ENCODE measurements at regions not wholly inside any gene's neighbourhood (a gene's known extent, or its start where the extent isn't known, plus 50 kb on each side); places are given as distances from the start of the nearest gene placed in this dataset.

DNA sequence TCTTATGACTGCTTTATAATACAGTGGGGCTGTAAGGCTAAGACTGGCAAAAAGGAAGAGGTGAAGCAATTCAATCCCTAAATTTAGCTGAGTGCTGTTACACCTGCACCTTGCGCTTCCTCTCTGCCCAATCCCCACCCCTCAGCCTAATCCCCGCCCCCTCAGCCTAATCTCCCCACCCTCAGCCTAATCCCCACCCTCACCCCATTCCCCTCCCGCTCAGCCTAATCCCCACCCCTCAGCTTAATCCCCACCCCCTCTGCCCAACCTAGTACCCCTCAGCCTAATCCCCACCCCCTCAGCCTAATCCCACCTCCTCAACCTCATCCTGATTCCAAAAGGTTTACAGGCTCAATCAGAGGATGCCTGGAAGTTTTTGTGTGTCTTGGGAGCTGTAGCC, 155.5 kb downstream of the PMP22 start:
- DNase-seq: no peak

DNA sequence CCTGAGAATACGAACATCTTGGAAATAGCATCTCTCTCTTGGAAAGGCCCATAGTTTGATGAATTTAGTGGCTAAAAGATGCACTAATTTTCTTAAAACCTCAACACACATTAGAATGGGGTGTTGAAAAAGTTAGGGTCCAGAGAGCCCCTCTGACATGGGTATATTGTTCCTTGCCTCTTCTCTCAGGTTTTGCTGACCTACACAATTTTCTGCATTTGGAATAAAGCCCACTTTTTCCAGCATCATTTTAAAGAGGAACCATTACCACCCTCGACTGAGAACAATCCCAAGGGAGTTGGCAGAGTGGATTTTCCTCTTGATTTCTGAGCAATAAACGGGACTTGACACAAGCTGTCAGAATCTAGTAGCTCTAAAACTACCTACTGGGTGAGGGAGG, 156.1 kb downstream of the PMP22 start:
- DNase-seq: no peak

DNA sequence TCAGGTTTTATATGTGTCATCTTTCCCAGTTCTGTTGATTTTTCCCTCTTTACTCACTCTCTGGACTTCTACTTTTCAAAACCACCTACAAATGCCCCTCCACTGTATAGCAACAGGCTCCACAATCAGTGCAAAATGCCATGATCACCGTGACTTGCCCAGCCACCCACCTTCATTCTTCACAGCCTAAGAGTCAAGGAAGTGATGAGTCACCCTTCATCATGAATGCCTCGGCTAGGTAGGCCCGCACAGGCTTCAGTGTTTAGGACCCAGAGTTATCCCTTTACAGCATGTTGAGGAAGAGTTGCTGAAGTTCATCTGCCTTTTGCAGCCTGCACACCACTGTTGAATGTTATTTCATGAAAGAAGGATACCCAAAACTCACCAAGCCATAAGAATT, 158.6 kb downstream of the PMP22 start:
- no peak for DNase-seq

DNA sequence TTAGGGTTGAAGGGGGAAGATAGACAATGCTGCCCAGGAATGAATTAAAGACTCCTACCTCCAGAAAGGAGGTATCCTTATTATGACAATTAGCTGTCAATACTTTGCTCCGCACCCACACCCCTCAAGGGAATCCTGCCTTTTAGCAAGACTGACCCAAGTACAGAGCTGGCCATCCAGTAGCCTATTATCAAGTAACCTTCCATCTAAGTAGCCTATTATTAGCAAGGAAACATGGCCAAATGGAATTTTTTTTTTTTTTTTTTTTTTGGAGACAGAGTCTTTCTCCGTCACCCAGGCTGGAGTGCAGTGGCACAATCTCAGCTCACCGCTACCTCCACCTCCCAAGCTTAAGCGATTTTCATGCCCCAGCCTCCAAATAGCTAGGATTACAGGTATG, 161.3 kb downstream of the PMP22 start:
- DNase-seq: no peak

DNA sequence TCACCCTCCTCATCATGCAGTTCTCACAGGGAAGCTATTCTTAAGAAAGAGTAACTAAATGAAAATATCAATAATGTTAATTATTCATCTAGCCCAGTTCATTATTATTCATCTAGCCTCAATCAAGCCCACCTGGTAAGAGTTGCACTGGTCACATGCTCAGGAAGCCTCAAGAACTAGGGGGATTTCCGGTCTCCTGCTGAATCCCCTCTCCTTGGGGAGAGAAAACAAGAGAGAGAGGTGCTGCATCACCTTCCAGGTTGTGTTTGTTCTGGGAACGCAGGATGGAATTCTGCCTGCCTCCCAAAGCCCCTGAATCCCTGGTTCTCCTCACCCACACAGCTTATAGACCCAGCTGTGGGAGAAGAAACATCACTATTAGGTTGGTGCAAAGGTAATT, 164.0 kb downstream of the PMP22 start:
- DNase-seq: no peak

DNA sequence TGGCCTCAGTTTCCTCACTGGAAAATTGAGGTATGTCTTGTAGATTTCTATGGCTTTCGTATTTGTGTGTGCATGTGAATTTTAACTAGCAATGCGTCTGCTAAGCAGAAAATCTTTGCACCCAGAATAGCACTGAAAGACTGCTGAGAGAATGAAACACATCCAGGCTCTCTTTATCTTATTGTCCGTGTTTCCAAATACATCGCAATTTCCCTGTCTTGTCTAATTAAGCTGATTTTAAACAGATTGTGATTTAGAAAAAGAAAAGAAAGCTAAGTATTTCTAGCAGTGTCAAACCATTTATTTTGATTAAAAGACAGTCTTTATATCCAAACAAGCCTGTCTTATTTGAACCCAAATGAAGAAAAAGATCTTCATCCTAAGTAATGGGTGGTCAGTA, 168.6 kb downstream of the PMP22 start:
- no peak for DNase-seq

DNA sequence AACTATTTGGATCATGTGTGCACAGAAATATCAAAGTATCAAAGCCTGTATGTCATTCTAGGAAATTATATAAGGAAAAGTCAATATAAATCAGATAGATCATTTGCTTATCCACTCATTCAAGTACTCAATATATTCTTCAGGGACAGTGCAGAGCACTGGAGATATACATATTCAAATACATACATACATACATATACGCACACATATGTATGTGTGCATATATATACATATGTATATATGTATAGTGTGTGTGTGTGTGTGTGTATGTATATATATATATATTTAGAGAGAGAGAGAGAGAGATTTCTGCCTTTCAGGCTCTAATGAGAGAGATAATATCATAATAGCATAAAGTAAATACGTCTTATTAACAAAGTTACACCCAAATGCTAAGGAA, 169.2 kb downstream of the PMP22 start:
- no peak for DNase-seq

DNA sequence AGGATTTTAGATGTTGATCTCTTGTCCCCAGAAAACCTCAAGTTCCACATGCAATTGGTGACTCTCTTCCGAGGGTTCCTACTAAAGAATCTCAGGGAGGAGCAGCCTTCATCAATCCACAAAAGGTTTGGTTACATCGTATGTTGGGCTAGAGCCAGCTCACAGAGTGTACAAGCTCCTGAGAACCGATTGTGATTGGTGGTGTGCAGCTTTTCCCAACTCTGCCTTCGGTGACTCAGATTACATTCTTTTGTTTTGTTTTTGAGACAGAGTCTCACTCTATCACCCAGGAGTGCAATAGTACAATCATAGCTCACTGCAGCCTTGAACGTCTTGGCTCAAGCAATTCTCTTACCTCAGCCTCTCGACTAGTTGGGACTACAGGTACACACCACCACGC, 172.4 kb downstream of the PMP22 start:
- no peak for DNase-seq

DNA sequence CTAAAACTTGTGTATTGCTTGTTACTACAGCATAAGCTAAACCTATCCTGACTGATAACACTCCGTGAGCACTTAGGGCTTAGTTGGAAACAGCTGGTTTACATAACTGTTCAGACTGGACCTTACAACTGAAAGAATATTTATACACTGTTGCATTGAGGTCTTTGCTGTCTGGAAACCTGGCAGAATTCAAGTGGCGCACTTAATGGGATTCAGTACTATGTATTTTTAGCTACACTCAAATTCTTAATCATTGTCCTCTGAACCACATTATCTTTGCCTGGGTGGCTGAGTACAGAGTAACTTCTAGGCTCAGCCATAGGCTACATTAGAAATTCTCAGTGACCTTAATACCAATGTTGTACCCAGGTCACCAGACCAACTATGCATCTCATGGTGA, 172.9 kb downstream of the PMP22 start:
- DNase-seq: no peak

DNA sequence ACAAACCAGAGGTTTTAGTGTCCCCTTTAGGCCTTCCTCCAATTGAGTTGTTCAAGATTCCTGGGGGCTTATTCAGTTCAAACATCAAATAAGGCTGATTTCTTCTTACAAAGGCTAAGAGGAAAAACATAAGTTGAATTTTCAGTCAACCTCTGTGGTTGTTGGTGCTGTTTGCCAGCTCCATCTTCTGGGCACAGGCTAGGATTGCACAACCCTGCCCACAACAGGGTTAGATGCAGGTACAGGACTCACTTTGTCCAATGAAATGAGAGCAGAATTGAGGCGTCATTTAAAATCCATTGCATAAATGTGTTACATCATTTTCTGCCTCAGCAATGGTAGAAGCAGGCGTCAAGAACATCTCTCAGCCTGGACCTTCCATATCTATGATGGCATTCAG, 173.3 kb downstream of the PMP22 start:
- DNase-seq: no peak

DNA sequence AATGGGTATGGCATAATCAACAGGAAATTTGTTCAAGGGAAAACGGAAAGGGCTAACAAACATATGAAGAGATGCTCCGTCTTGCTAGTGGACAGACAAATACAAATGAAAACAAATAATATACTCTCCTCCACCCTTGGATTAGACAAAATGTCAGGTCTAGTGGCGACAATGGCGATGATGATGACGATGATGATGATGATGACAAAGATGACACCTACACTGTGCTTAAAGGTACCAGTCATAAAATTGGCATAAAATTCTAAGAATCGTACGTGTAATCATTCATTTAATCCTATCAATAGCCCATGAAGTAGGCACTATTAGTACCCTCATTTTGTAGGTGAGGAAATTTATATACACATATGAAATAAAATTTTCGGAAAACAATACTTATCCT, 174.6 kb downstream of the PMP22 start:
- no peak for DNase-seq

DNA sequence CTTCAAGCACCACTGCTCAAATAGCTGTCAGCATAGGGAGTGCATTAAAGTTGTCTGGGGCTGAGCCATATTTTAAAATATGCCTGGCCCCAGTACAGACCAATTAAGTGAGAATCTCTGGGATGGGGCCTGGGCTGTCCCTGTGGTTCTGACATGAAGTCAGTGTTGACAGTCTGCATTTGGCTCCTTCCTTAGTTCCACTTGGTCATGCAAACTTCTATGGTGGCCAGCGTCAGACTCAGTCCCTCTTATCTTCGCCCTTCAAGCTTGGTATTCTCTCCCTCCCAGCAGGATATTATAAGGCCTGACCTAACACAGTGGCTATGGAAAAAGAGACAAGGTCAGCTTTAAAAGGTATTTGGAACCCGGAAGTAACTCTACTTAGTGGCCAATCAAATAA, 177.2 kb downstream of the PMP22 start:
- no peak for DNase-seq

DNA sequence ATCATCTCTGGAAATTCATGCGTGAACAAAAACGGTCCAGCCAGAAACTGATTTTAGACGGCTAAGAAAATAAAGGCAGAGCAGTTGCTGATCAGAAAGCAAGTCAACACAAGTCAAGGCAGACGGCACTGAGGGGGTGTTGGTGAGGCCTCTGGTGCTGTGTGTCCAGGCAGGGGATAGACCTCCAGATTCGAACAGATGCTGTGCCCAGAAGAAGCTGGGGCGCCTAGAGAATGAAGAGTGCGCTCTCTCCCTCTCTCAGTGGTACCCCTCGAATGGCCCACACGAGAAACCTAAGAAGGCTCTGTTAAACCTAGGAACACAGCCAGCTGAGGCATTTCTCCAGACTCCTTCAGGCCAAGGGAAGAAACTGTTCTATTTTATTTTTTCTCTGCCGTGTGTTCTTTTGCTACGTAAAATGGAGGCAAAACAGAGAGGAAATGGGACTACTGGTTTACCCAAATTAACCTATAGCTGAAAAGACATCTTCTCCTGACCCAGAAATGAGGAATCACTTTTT, 178.3 kb downstream of the PMP22 start:
- no peak for DNase-seq

DNA sequence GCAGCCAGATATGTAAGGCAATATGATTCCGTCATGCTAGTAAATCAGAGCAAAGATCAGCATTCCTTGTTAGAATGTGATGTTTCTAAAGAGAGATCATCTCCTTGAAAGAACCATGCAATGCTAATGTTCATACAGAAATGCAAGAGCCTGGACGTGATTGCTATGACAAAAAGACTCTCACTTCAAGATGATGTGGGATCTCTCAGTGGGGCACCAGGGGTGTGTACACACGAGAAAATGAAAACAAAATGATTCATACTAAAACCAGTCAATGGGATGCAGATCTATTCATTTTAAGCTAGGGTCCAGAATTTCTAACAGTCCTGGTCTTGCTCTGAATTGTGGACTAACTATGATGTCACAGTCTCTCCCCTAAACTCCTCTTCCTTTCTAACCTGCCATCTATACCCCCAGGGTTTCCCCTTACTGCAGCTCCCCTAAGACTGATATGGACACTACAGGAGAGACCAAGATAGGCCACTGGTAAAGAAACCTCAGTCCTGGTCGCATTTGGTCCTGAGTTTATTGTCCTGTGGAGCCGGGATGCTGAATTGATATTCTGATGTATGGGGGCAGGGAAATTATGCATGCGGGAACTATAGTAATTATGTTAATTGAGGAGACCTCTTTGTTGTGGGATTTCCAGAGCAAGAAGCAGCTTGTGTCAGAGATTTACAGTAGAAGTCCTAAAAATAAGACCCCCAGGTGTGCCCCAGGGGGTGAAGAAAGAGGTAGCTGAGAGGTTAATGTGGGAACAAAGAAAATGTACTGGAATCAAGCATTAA, 179.0 kb downstream of the PMP22 start:
- no peak for DNase-seq

DNA sequence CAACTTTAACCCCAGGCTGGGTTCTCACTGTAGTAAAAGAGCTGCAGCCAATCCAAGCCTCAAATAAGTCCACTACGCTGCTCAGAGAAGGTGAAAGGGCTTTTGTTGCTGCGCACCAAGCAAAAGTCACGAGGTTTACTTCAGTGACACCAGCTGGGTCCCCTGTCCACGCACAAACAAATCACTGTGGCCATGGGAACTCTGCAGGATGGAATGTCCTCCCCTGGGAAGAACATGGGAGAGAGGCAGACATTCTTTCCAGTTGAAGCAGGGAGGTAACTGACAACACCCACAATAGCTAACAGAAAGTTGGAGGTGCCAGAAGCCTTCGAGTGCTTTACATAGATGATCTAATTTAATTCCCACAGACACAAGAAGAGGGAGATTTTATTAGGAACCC, 181.9 kb downstream of the PMP22 start:
- no peak for DNase-seq

DNA sequence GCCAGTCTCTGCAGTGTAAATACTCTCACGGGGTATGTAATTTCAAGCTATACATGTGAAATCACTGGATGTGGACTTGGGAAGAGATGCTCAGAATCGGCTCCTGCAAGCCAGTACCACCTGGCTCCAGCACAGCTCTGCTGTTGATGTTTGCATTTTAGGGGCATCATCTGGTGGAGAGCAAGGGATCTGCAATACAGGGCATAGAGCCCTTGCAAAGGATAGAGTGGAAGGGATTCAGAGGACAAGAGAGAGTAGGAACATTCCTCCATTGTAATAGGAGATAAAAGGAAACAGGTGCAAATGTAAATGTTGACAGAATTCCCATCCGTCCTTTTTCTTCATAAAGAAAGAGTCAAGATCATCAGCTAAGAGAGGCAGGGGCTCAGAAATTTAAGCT, 184.1 kb downstream of the PMP22 start:
- no peak for DNase-seq

DNA sequence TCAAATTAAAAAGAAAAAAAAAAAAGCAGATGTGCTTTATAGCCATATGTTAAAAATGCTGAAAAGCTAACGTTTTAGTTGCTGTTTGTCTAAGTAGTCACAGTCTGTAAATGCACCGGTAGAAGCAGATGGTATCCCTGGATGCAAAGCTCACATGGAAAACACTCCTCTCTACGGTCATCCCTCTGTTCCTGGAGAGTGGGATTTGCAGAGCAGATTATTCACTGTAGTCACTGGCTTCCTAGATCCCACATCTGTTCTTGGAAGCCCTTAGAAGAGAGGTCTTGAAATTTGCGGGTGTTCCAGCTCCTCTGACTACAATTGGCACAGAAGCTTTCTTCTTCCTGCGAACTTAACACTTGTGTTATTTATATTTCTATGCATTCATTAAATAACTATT, 186.6 kb downstream of the PMP22 start:
- no peak for DNase-seq

DNA sequence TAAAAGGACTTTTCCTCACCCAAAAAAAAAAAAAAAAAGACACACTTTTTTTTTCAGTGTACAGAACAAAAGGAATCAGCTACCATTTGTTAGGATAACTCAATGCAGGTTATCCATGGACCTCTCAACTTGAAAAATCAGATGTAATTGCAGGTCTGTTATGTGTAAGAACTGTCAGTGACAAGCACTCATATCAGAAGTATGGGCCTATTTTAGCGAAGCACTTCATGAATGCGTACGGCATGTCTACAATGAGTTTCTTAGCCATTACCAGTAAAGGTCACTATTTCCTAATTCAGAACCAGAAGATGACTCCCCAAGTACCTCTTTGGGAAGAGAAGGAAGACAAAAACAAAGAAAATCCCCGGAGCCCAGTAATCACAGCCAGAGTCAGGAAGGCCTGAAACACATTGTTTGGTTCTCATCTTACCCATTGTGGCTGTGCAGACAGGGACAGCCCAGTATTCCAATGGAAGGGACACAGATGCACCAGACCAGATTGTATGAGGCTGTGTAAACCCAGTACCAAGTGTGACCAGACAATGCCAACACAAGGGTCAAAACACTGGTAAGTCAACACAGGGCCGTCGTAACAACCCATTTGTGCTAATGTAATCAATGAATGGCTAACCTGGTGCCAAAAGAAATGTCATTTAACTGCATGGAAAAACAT, 188.0 kb downstream of the PMP22 start:
- DNase-seq: no peak

DNA sequence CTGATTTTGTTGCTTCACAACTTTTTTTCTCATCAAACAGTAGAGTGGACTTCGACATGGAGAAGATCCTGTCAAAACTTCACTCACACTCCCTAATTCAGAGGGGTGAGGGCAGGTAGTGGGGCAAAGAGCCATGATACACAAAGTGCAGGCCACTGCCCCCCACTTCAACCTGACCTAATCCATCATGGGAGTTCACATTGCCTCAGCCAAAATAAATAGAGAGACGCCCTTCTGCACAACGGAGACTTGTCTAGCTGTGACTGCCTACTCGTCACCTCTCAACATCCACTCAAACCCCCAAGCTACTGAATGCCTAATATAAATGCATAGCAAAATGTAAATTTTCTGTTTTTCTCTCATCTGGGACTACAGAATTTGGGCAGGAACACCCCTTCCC, 213.2 kb downstream of the PMP22 start:
- DNase-seq: no peak

DNA sequence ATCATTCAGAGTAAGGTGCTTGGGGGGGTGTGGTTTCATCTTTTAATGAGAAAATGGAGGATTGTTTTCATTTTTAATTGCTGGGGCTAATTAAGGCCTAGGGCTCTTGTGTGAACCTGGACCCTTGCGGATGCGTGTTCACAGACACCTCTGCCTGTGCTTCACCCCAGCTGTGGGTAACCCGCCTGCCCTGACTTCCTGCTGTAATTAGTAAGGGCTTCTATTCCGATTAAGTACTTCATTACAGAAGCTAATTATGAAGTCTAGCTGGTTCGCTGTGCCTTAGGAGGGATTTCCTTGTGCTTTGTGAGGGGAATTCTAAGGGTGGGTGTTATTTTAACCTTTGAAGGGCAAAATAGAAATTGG, 215.3 kb downstream of the PMP22 start:
- DNase-seq: no peak

DNA sequence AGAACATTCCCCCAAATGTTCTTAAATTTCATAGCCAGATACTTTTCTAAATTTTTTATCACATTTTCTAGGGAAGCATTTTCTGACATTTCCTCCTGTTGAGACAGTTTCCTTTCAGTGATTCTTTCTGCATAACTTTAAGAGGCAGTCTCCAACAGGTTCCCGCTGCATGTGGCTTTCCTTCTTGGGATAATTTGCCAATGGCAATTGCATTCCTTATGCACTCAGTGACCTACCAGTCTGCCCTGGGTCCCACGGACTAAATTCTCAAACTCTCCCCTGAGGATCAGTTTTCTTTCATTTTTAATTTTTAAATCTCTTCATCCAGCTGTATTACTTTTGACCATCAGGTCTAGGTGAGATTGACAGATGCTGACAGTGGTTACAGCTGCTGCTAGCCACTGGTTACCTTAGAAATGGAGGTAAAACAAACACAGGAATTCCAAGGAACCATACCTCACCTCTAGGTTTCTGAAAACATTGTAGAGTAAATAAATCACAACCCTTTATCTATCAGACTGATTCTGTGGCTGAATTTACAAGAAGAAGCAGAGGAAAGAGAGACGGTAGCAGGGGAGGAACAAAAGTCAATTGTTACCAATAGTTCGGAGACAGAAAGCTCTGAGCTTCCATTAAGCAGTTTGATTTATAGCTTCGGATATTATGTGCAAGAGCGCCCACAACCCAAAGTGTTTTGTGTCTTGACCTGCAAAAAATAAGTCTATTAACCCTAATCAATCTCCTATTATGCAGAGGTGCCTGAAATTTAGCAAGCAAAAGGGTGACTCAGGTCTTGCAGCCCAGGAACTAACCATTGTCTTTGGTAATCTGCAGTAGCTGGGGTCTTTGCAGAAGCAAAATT, 216.0 kb downstream of the PMP22 start:
- DNase-seq: no peak

DNA sequence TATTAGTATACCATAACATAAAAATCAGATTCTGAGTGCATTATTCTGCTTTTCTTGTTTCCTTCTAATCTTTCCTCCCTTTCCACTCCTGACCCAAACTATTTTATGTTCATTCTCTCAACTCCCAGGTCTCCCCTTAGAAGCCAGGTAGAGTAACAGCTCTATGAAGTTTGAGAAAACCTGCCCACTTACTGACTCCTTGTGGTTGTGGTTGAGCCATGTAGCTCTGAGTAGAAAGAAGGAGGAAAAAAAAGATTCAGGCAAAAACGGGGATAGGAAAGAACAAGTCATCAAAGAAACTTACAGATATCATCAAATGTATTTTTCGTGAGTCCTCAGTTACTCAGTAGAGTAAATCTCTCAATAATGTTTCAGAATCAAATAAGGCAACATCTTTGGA, 216.7 kb downstream of the PMP22 start:
- no peak for DNase-seq

DNA sequence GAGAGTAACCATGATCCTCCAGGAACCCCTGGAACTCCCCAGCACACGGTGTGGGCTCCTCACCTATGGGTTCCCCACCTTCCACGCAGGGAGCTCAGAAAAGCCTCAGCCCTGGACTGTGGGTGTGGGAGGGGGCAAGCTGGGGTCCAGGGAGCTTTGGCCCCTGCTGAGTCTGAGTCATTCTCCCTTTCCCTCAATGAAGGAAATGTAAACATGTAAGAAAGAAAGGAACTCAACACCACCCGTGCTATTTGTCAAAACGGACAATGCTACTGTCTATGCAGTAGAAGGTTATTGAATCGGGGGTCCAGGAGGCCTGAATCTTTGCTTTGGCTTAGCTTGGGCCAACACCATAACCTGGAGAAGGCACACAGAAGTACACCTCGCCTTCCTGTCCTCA, 222.8 kb downstream of the PMP22 start:
- no peak for DNase-seq
